CD4-positive, alpha-beta T cell treated with Interferon alpha-2 for 1 hour (primary cell): ENCODE measurements at regions not wholly inside any gene's neighbourhood (a gene's known extent, or its start where the extent isn't known, plus 50 kb on each side); places are given as distances from the start of the nearest gene placed in this dataset.
"Not testable (repeated sequence)": the region's sequence is repeated elsewhere in the genome, so short reads cannot be mapped to it uniquely, and the experiment has no call there.

Source experiments
- DNase-seq, 2 donors: peaks; one replicate each; pipeline ENCODE4 v3.0.0-alpha.2; 2020 to 2022

GRCh38 chr9:135366104-135366503, 113.5 kb upstream of the PPP1R26 start:
- DNase-seq, result no peak

- DNase-seq, result no peak
Measured at GRCh38 chr9:135369412-135369990, 110.1 kb upstream of the PPP1R26 start.

GRCh38 chr9:135370411-135371375, 108.9 kb upstream of the PPP1R26 start:
- DNase-seq, result no peak

GRCh38 chr9:135371535-135371934, 108.0 kb upstream of the PPP1R26 start:
- no peak for DNase-seq

- no peak for DNase-seq
Measured at GRCh38 chr9:135372036-135372435, 107.5 kb upstream of the PPP1R26 start.

GRCh38 chr9:135372501-135373008, 107.0 kb upstream of the PPP1R26 start:
- DNase-seq, result no peak

GRCh38 chr9:135373151-135373685, 106.4 kb upstream of the PPP1R26 start:
- no peak for DNase-seq

- no peak for DNase-seq
Measured at GRCh38 chr9:135373820-135374219, 105.8 kb upstream of the PPP1R26 start.

GRCh38 chr9:135374591-135374990, 105.0 kb upstream of the PPP1R26 start:
- DNase-seq, result no peak

- DNase-seq, result no peak
Measured at GRCh38 chr9:135375001-135375400, 104.6 kb upstream of the PPP1R26 start.

- DNase-seq, result no peak
Measured at GRCh38 chr9:135376511-135377265, 102.9 kb upstream of the PPP1R26 start.

- no peak for DNase-seq
Measured at GRCh38 chr9:135377431-135377830, 102.2 kb upstream of the PPP1R26 start.

GRCh38 chr9:135378751-135379150, 100.8 kb upstream of the PPP1R26 start:
- no peak for DNase-seq

- no peak for DNase-seq
Measured at GRCh38 chr9:135379540-135380267, 99.9 kb upstream of the PPP1R26 start.

- no peak for DNase-seq
Measured at GRCh38 chr9:135380311-135380960, 99.1 kb upstream of the PPP1R26 start.

- no peak for DNase-seq
Measured at GRCh38 chr9:135381762-135382310, 97.7 kb upstream of the PPP1R26 start.

GRCh38 chr9:135384226-135384625, 95.4 kb upstream of the PPP1R26 start:
- DNase-seq, result no peak

- not testable (repeated sequence) for DNase-seq
Measured at GRCh38 chr9:135384815-135385405, 94.7 kb upstream of the PPP1R26 start.

- no peak for DNase-seq
Measured at GRCh38 chr9:135385793-135386192, 93.8 kb upstream of the PPP1R26 start.

GRCh38 chr9:135387976-135388375, 91.6 kb upstream of the PPP1R26 start:
- DNase-seq, result no peak

- DNase-seq, result no peak
Measured at GRCh38 chr9:135388530-135388929, 91.1 kb upstream of the PPP1R26 start.
